ENCODE measurements at regions not wholly inside any gene's neighbourhood (a gene's known extent, or its start where the extent isn't known, plus 50 kb on each side); places are given as distances from the start of the nearest gene placed in this dataset.
A peak's percentile ranks its signal among the peaks of the same experiment; 100 is the strongest.

- H3K36me3 ChIP-seq (ENCODE audit: control insufficient read depth, insufficient read depth, low read length): no peaks in the 10 kb centered on the region
- TF ChIP-seq EZH2 (IDR thresholded peaks at IDR 0.05; ENCODE audit: low read length, missing control alignments): no peak
- TF ChIP-seq CTCF (conservative IDR thresholded peaks at IDR 0.05 in 1 of 2, IDR thresholded peaks at IDR 0.05 in 1 of 2; ENCODE audit: low read depth in 1 of 2, low read length in 2 of 2): no peak
- no peaks in the 10 kb centered on the region for H3K4me1 ChIP-seq (ENCODE audit: control insufficient read depth, extremely low read depth, insufficient read depth, low read length)
- no peak overlapping the region for H3K4me3 ChIP-seq (replicated peaks in 1 of 4; ENCODE audit: control extremely low read depth in 1 of 4, insufficient read depth in 1 of 4, low read depth in 3 of 4, low read length in 4 of 4)
- DNase-seq (ENCODE audit: low read depth in 2 of 2): peak; percentile 16 to 51
- H3K9ac ChIP-seq (ENCODE audit: insufficient read depth, low read length): no peak overlapping the region
- H4K20me1 ChIP-seq (ENCODE audit: control insufficient read depth, extremely low read depth, insufficient read depth, low read length): no peaks in the 10 kb centered on the region
- H2AFZ ChIP-seq (ENCODE audit: low read length): no peak overlapping the region
- H3K4me2 ChIP-seq (ENCODE audit: extremely low read depth, insufficient read depth, low read length): no peak overlapping the region
- no peak overlapping the region for H3K27ac ChIP-seq (ENCODE audit: insufficient read depth, low read length)
- H3K79me2 ChIP-seq (ENCODE audit: control insufficient read depth, insufficient read depth, low read length): no peaks in the 10 kb centered on the region
- H3K9me3 ChIP-seq (ENCODE audit: control insufficient read depth, insufficient read depth, low read depth, low read length): no peaks in the 10 kb centered on the region
- no peaks in the 10 kb centered on the region for H3K27me3 ChIP-seq (ENCODE audit: control insufficient read depth, insufficient read depth, low read length)
Observed at GRCh38 chr10:90274721-90275468, 573.5 kb downstream of the KIF20B start.

DNA sequence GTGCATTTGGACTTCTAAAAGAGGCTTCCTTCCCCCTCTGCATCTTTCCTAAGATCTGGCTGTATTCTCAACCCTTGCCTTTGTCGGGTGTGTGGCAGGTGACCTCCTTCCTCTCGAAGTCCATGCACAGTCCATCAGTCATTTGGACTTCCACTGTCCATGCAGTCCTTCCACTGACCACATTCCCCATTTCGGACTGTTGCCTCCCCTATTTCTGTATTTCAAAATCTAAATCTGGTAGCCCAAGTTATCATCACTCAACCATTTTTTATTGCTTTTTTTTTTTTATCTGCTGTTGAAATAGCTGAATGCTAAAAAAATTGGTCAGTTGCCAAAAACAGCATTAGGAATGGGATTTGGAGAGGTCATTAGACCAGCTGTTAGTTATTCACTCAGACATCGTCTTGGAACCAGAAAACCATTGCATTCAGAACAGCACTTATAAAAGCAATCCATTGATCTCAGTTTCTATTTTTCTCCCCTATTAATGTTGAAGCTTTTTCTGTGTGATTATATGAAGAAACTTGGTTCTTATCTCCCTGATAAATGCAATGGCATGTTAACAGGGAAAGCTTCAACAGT lies 575.6 kb downstream of the KIF20B start:
- no peak overlapping the region for H3K9ac ChIP-seq (ENCODE audit: insufficient read depth, low read length)
- TF ChIP-seq EZH2 (IDR thresholded peaks at IDR 0.05; ENCODE audit: low read length, missing control alignments) (no peak), CTCF (conservative IDR thresholded peaks at IDR 0.05 in 1 of 2, IDR thresholded peaks at IDR 0.05 in 1 of 2; ENCODE audit: low read depth in 1 of 2, low read length in 2 of 2) (no peak)
- no peaks in the 10 kb centered on the region for H3K36me3 ChIP-seq (ENCODE audit: control insufficient read depth, insufficient read depth, low read length)
- H3K4me3 ChIP-seq (replicated peaks in 1 of 4; ENCODE audit: control extremely low read depth in 1 of 4, insufficient read depth in 1 of 4, low read depth in 3 of 4, low read length in 4 of 4): no peak overlapping the region
- H3K27me3 ChIP-seq (ENCODE audit: control insufficient read depth, insufficient read depth, low read length): no peaks in the 10 kb centered on the region
- no peaks in the 10 kb centered on the region for H3K4me1 ChIP-seq (ENCODE audit: control insufficient read depth, extremely low read depth, insufficient read depth, low read length)
- peak; percentile 61 to 81 for DNase-seq (ENCODE audit: low read depth in 2 of 2)
- H3K79me2 ChIP-seq (ENCODE audit: control insufficient read depth, insufficient read depth, low read length): no peaks in the 10 kb centered on the region
- H4K20me1 ChIP-seq (ENCODE audit: control insufficient read depth, extremely low read depth, insufficient read depth, low read length): no peaks in the 10 kb centered on the region
- H3K27ac ChIP-seq (ENCODE audit: insufficient read depth, low read length): no peak overlapping the region
- H3K4me2 ChIP-seq (ENCODE audit: extremely low read depth, insufficient read depth, low read length): no peak overlapping the region
- no peak overlapping the region for H2AFZ ChIP-seq (ENCODE audit: low read length)
- no peaks in the 10 kb centered on the region for H3K9me3 ChIP-seq (ENCODE audit: control insufficient read depth, insufficient read depth, low read depth, low read length)

GRCh38 chr10:90286406-90286805 lies 571.4 kb downstream of the HTR7 start:
- no peaks in the 10 kb centered on the region for H3K36me3 ChIP-seq (ENCODE audit: control insufficient read depth, insufficient read depth, low read length)
- no peaks in the 10 kb centered on the region for H3K9me3 ChIP-seq (ENCODE audit: control insufficient read depth, insufficient read depth, low read depth, low read length)
- no peaks in the 10 kb centered on the region for H3K79me2 ChIP-seq (ENCODE audit: control insufficient read depth, insufficient read depth, low read length)
- no peaks in the 10 kb centered on the region for H3K27me3 ChIP-seq (ENCODE audit: control insufficient read depth, insufficient read depth, low read length)
- H3K27ac ChIP-seq (ENCODE audit: insufficient read depth, low read length): no peak overlapping the region
- no peaks in the 10 kb centered on the region for H4K20me1 ChIP-seq (ENCODE audit: control insufficient read depth, extremely low read depth, insufficient read depth, low read length)
- no peak overlapping the region for H2AFZ ChIP-seq (ENCODE audit: low read length)
- H3K4me2 ChIP-seq (ENCODE audit: extremely low read depth, insufficient read depth, low read length): no peak overlapping the region
- H3K4me1 ChIP-seq (ENCODE audit: control insufficient read depth, extremely low read depth, insufficient read depth, low read length): peaks cover 5% of the 10 kb centered on the region
- DNase-seq (ENCODE audit: low read depth in 2 of 2): no peak
- no peak overlapping the region for H3K4me3 ChIP-seq (replicated peaks in 1 of 4; ENCODE audit: control extremely low read depth in 1 of 4, insufficient read depth in 1 of 4, low read depth in 3 of 4, low read length in 4 of 4)
- H3K9ac ChIP-seq (ENCODE audit: insufficient read depth, low read length): no peak overlapping the region
- TF ChIP-seq EZH2 (IDR thresholded peaks at IDR 0.05; ENCODE audit: low read length, missing control alignments) (no peak), CTCF (conservative IDR thresholded peaks at IDR 0.05 in 1 of 2, IDR thresholded peaks at IDR 0.05 in 1 of 2; ENCODE audit: low read depth in 1 of 2, low read length in 2 of 2) (no peak)

All from fibroblast of lung (primary cell).